NT2/D1 (cell line): ENCODE measurements at regions not wholly inside any gene's neighbourhood (a gene's known extent, or its start where the extent isn't known, plus 50 kb on each side); places are given as distances from the start of the nearest gene placed in this dataset.

Experiments
- SUZ12 ChIP-seq: IDR thresholded peaks from 2 replicates; pipeline ENCODE4 v1.6.1; 2011; ENCODE audit not compliant: insufficient read length, insufficient read depth; ENCODE audit errors: extremely low read depth
- YY1 ChIP-seq: IDR thresholded peaks from 2 replicates; pipeline ENCODE4 v1.6.1; 2011; ENCODE audit not compliant: insufficient read length, insufficient read depth
- ZNF274 ChIP-seq: IDR thresholded peaks from 2 replicates; pipeline ENCODE4 v1.6.1; 2011; ENCODE audit warnings: mild to moderate bottlenecking, low read depth, low read length

GRCh38 chr3:118400086-118400485, 634.6 kb downstream of the IGSF11 start:
- TF ChIP-seq YY1 (no peak), ZNF274 (no peak), SUZ12 (no peak)
